ENCODE measurements at regions not wholly inside any gene's neighbourhood (a gene's known extent, or its start where the extent isn't known, plus 50 kb on each side); places are given as distances from the start of the nearest gene placed in this dataset.

GRCh38 chr3:150213577-150213976, 194.5 kb upstream of the TSC22D2 start:
- TF ChIP-seq ZNF274 (IDR thresholded peaks at IDR 0.05; ENCODE audit: low read depth, low read length) (no peak), YY1 (IDR thresholded peaks at IDR 0.05; ENCODE audit: insufficient read depth, insufficient read length) (no peak)

Measured in NT2/D1 (cell line).